Activated T-cell treated with anti-CD3 and anti-CD28 coated beads, Interleukin-2, amount 50 U/mL, for 48 hours (primary cell): ENCODE measurements at regions not wholly inside any gene's neighbourhood (a gene's known extent, or its start where the extent isn't known, plus 50 kb on each side); places are given as distances from the start of the nearest gene placed in this dataset.

ENCODE experiments used
- DNase-seq, 2 experiments: peaks; one replicate each; pipeline ENCODE4 v3.0.0-alpha.2; 2020

- no peak for DNase-seq
These were observed 62.9 kb upstream of the OXGR1 start for GRCh38 chr13:97057176-97057575.

- no peak for DNase-seq
These were observed 64.1 kb upstream of the OXGR1 start for GRCh38 chr13:97058391-97058790.

- no peak for DNase-seq
These were observed 64.7 kb upstream of the OXGR1 start for GRCh38 chr13:97058926-97059325.

GRCh38 chr13:97067017-97067895 is 73.0 kb upstream of the OXGR1 start:
- no peak for DNase-seq

GRCh38 chr13:97068151-97068550 is 73.9 kb upstream of the OXGR1 start:
- no peak for DNase-seq

GRCh38 chr13:97069050-97069815 is 75.0 kb upstream of the OXGR1 start:
- DNase-seq = no peak

- no peak for DNase-seq
These were observed 78.0 kb upstream of the OXGR1 start for GRCh38 chr13:97072297-97072696.

- no peak for DNase-seq
These were observed 80.3 kb upstream of the OXGR1 start for GRCh38 chr13:97074618-97075017.

GRCh38 chr13:97076898-97077297 is 82.6 kb upstream of the OXGR1 start:
- no peak for DNase-seq

- DNase-seq = no peak
These were observed 83.1 kb upstream of the OXGR1 start for GRCh38 chr13:97077341-97077740.

GRCh38 chr13:97079726-97080125 is 85.5 kb upstream of the OXGR1 start:
- no peak for DNase-seq

- no peak for DNase-seq
These were observed 88.4 kb upstream of the OXGR1 start for GRCh38 chr13:97082461-97083207.

GRCh38 chr13:97091196-97091595 is 96.9 kb upstream of the OXGR1 start:
- no peak for DNase-seq

- no peak for DNase-seq
These were observed 106.5 kb upstream of the OXGR1 start for GRCh38 chr13:97100821-97101220.

GRCh38 chr13:97101912-97102708 is 107.8 kb upstream of the OXGR1 start:
- no peak for DNase-seq

GRCh38 chr13:97106323-97106722 is 112.0 kb upstream of the OXGR1 start:
- no peak for DNase-seq

- DNase-seq = no peak
These were observed 113.7 kb upstream of the OXGR1 start for GRCh38 chr13:97107815-97108529.

- DNase-seq = no peak
These were observed 113.6 kb upstream of the MBNL2 start for GRCh38 chr13:97108530-97108900.

- no peak for DNase-seq
These were observed 112.9 kb upstream of the MBNL2 start for GRCh38 chr13:97109256-97109655.

GRCh38 chr13:97109841-97110492 is 112.2 kb upstream of the MBNL2 start:
- peak; percentile 85 to 89 for DNase-seq

- no peak for DNase-seq
These were observed 111.2 kb upstream of the MBNL2 start for GRCh38 chr13:97110936-97111335.
